Adrenal gland (tissue), 5 donors: ENCODE measurements at regions not wholly inside any gene's neighbourhood (a gene's known extent, or its start where the extent isn't known, plus 50 kb on each side); places are given as distances from the start of the nearest gene placed in this dataset.

Experiments
- POLR2A ChIP-seq, 2 donors: fragments of 450-650 bp; IDR thresholded peaks; one replicate each; pipeline ENCODE4 v1.6.1; 2017; ENCODE audit warnings: antibody characterized with exemption in 2 of 2, mild to moderate bottlenecking in 2 of 2, moderate library complexity in 1 of 2
- TF ChIP-seq, protein P1 (sequence below), 6 experiments: fragments of 450-650 bp in 4 of 6; fragments of 200-600 bp in 2 of 6; sonication (generic) in 1 of 6; IDR thresholded peaks; 1 replicate in 5 of 6; 2 replicates in 1 of 6; pipeline versions ENCODE4 v1.5.1 to v1.8.0; 2016 to 2021; ENCODE audit warnings: antibody characterized with exemption in 6 of 6, mild to moderate bottlenecking in 2 of 6, moderate library complexity in 1 of 6
- donor health status: DM: no; HTN: no; CAD: no.

DNA sequence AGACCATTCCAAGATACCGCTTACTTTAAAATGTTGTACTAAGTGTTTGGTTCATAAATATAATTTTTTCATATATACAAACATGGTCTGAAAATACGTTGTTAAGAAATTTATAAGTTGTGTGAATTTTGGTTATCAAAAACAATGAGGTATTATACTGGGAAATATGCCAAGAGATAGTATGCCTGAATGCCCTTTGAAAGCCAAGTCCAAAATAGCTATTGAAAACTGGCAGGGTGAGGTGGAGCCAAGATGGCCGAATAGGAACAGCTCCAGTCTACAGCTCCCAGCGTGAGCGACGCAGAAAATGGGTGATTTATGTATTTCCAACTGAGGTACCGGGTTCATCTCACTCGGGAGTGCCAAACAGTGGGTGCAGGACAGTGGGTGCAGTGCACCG is 533.5 kb downstream of the ZNF608 start:
- TF ChIP-seq, protein P1, sequence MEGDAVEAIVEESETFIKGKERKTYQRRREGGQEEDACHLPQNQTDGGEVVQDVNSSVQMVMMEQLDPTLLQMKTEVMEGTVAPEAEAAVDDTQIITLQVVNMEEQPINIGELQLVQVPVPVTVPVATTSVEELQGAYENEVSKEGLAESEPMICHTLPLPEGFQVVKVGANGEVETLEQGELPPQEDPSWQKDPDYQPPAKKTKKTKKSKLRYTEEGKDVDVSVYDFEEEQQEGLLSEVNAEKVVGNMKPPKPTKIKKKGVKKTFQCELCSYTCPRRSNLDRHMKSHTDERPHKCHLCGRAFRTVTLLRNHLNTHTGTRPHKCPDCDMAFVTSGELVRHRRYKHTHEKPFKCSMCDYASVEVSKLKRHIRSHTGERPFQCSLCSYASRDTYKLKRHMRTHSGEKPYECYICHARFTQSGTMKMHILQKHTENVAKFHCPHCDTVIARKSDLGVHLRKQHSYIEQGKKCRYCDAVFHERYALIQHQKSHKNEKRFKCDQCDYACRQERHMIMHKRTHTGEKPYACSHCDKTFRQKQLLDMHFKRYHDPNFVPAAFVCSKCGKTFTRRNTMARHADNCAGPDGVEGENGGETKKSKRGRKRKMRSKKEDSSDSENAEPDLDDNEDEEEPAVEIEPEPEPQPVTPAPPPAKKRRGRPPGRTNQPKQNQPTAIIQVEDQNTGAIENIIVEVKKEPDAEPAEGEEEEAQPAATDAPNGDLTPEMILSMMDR (IDR thresholded peaks at IDR 0.05) = no peak
- no peak for TF ChIP-seq POLR2A (IDR thresholded peaks at IDR 0.05)
